HepG2 (cell line): ENCODE measurements at regions not wholly inside any gene's neighbourhood (a gene's known extent, or its start where the extent isn't known, plus 50 kb on each side); places are given as distances from the start of the nearest gene placed in this dataset.

ENCODE experiments used
- ATF4 ChIP-seq, 2 experiments: fragments of 450-650 bp in 1 of 2; sonication (generic) in 1 of 2; formaldehyde crosslinking; IDR thresholded peaks; 2 replicates each; pipeline versions ENCODE4 v1.5.0 to v1.8.0; 2020 to 2022; ENCODE audit warnings: mild to moderate bottlenecking in 1 of 2, missing genetic modification reagents in 1 of 2
- CREM ChIP-seq, 2 experiments: sonication (generic) in 1 of 2; formaldehyde crosslinking in 1 of 2; IDR thresholded peaks; 2 replicates each; pipeline versions ENCODE4 v1.4.0 to v1.6.1; 2016 to 2020; ENCODE audit warnings: antibody characterized with exemption in 1 of 2, mild to moderate bottlenecking in 1 of 2, missing genetic modification reagents in 1 of 2
- CTCF ChIP-seq: sonication (generic); formaldehyde crosslinking; IDR thresholded peaks from 2 replicates; pipeline ENCODE4 v1.5.0; 2020; ENCODE audit warnings: mild to moderate bottlenecking, missing genetic modification reagents, moderate library complexity
- DPF2 ChIP-seq: sonication (generic); formaldehyde crosslinking; IDR thresholded peaks from 2 replicates; pipeline ENCODE4 v1.4.0; 2020; ENCODE audit warnings: mild to moderate bottlenecking, low read depth, missing genetic modification reagents, borderline replicate concordance
- FOXJ3 ChIP-seq: sonication (generic); formaldehyde crosslinking; IDR thresholded peaks from 2 replicates; pipeline ENCODE4 v1.4.0; 2020; ENCODE audit warnings: missing genetic modification reagents, mild to moderate bottlenecking, borderline replicate concordance
- GTF2F1 ChIP-seq: fragments of 150-350 bp; IDR thresholded peaks from 2 replicates; pipeline ENCODE4 v1.6.1; 2014; ENCODE audit warnings: low read length
- MAFF ChIP-seq: IDR thresholded peaks from 2 replicates; pipeline ENCODE4 v1.6.1; 2011; ENCODE audit warnings: low read depth, low read length, improper control_type of control experiment
- ZC3H13 ChIP-seq: sonication (generic); formaldehyde crosslinking; IDR thresholded peaks from 2 replicates; pipeline ENCODE4 v1.8.1; 2023; ENCODE audit warnings: mild to moderate bottlenecking, missing genetic modification reagents, moderate library complexity
- ZFP36 ChIP-seq: fragments of 150-350 bp; IDR thresholded peaks from 2 replicates; pipeline ENCODE4 v1.6.1; 2018; ENCODE audit warnings: borderline replicate concordance, low read length, low read depth; ENCODE audit not compliant: partially characterized antibody
- ZNF260 ChIP-seq: sonication (generic); formaldehyde crosslinking; IDR thresholded peaks from 2 replicates; pipeline ENCODE4 v1.4.0; 2020; ENCODE audit warnings: missing genetic modification reagents, low read depth, mild to moderate bottlenecking, borderline replicate concordance
- ZNF780A ChIP-seq: sonication (generic); formaldehyde crosslinking; IDR thresholded peaks from 2 replicates; pipeline ENCODE4 v1.8.0; 2022; ENCODE audit warnings: mild to moderate bottlenecking, missing genetic modification reagents, moderate library complexity

GRCh38 chr2:75340560-75340959 is 141.2 kb upstream of the TACR1 start:
- TF ChIP-seq CREM (IDR thresholded peaks at IDR 0.05) (no peak), CREM (CRISPR knock-in tag; IDR thresholded peaks at IDR 0.05) (no peak), CTCF (no peak), ZNF260 (CRISPR knock-in tag) (no peak), FOXJ3 (CRISPR knock-in tag) (no peak), ZFP36 (no peak), MAFF (0 out of 2 replicates have a peak, but pooled peaks have one; percentile 29), ZNF780A (CRISPR knock-in tag) (no peak), GTF2F1 (no peak), DPF2 (CRISPR knock-in tag) (no peak), ATF4 (CRISPR knock-in tag; IDR thresholded peaks at IDR 0.05) (no peak), ZC3H13 (no peak)
